Hematopoietic multipotent progenitor cell treated with erythropoietin and hydrocortisone succinate and interleukin-3 and kit ligand, for 4 days (in vitro differentiated cells): ENCODE measurements at regions not wholly inside any gene's neighbourhood (a gene's known extent, or its start where the extent isn't known, plus 50 kb on each side); places are given as distances from the start of the nearest gene placed in this dataset.

ENCODE experiments used
- DNase-seq: peaks from one replicate; pipeline ENCODE4 v3.0.0-alpha.2; 2015

GRCh38 chr4:55175779-55176231 is 50.4 kb upstream of the KDR start:
- no peak for DNase-seq

- no peak for DNase-seq
Measured at GRCh38 chr4:55176497-55176896, 51.1 kb upstream of the KDR start.

GRCh38 chr4:55177461-55177860 is 52.1 kb upstream of the KDR start:
- DNase-seq = no peak

- DNase-seq = no peak
Measured at GRCh38 chr4:55178226-55179005, 53.0 kb upstream of the KDR start.

- no peak for DNase-seq
Measured at GRCh38 chr4:55181010-55182005, 55.9 kb upstream of the KDR start.

GRCh38 chr4:55183926-55184599 is 58.7 kb upstream of the KDR start:
- DNase-seq = peak; percentile 22

- DNase-seq = peak; percentile 40
Measured at GRCh38 chr4:55184600-55185523, 59.5 kb upstream of the KDR start.

GRCh38 chr4:55186123-55186522 is 60.7 kb upstream of the KDR start:
- DNase-seq = peak; percentile 26

GRCh38 chr4:55186700-55187099 is 61.3 kb upstream of the KDR start:
- DNase-seq = no peak

GRCh38 chr4:55214172-55214571 is 88.8 kb upstream of the KDR start:
- DNase-seq = peak; percentile 3

GRCh38 chr4:55215087-55215486 is 89.7 kb upstream of the KDR start:
- DNase-seq = no peak

- no peak for DNase-seq
Measured at GRCh38 chr4:55216863-55217635, 91.7 kb upstream of the KDR start.

GRCh38 chr4:55218041-55218440 is 92.6 kb upstream of the KDR start:
- DNase-seq = no peak

- no peak for DNase-seq
Measured at GRCh38 chr4:55237839-55238238, 108.2 kb upstream of the SRD5A3 start.

- no peak for DNase-seq
Measured at GRCh38 chr4:55238407-55238806, 107.6 kb upstream of the SRD5A3 start.

GRCh38 chr4:55241461-55241860 is 104.6 kb upstream of the SRD5A3 start:
- no peak for DNase-seq

- peak; percentile 56 for DNase-seq
Measured at GRCh38 chr4:55242506-55242905, 103.5 kb upstream of the SRD5A3 start.

- DNase-seq = no peak
Measured at GRCh38 chr4:55247521-55247920, 98.5 kb upstream of the SRD5A3 start.

GRCh38 chr4:55248756-55249155 is 97.3 kb upstream of the SRD5A3 start:
- DNase-seq = no peak

- DNase-seq = no peak
Measured at GRCh38 chr4:55249476-55249875, 96.6 kb upstream of the SRD5A3 start.

- no peak for DNase-seq
Measured at GRCh38 chr4:55251342-55251741, 94.7 kb upstream of the SRD5A3 start.
